Upper lobe of left lung (tissue), 4 donors: ENCODE measurements at regions not wholly inside any gene's neighbourhood (a gene's known extent, or its start where the extent isn't known, plus 50 kb on each side); places are given as distances from the start of the nearest gene placed in this dataset.

Source experiments
- POLR2A ChIP-seq, 4 donors: fragments of 450-650 bp; IDR thresholded peaks; one replicate each; pipeline ENCODE4 v1.5.1; 2016 to 2017; ENCODE audit warnings: antibody characterized with exemption in 4 of 4, mild to moderate bottlenecking in 2 of 4
- TF ChIP-seq, protein P1 (sequence below), 6 experiments: fragments of 450-650 bp in 4 of 6; fragments of 200-600 bp in 2 of 6; sonication (generic) in 2 of 6; IDR thresholded peaks; one replicate each; pipeline ENCODE4 v1.5.1; 2016 to 2019; ENCODE audit warnings: antibody characterized with exemption in 6 of 6

DNA sequence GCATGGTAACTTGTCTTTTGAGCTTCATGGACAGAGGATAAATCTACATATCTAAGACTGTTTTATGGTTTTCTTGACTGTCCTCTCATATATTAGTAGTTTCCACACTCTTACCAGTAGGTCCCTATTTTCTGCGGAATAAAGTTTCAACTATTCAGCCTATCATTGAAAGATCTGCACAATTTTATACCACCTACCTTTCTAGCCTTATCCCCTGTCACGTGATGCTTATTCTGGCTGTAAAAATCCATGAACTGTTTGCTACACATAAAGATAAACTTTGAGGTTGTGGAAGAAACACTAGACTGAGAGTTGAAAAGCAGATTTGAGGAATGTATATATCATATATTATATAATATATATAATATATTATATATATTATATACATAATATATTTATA, 423.8 kb downstream of the TENT5A start:
- TF ChIP-seq, protein P1, sequence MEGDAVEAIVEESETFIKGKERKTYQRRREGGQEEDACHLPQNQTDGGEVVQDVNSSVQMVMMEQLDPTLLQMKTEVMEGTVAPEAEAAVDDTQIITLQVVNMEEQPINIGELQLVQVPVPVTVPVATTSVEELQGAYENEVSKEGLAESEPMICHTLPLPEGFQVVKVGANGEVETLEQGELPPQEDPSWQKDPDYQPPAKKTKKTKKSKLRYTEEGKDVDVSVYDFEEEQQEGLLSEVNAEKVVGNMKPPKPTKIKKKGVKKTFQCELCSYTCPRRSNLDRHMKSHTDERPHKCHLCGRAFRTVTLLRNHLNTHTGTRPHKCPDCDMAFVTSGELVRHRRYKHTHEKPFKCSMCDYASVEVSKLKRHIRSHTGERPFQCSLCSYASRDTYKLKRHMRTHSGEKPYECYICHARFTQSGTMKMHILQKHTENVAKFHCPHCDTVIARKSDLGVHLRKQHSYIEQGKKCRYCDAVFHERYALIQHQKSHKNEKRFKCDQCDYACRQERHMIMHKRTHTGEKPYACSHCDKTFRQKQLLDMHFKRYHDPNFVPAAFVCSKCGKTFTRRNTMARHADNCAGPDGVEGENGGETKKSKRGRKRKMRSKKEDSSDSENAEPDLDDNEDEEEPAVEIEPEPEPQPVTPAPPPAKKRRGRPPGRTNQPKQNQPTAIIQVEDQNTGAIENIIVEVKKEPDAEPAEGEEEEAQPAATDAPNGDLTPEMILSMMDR (IDR thresholded peaks at IDR 0.05) = no peak
- no peak for TF ChIP-seq POLR2A (IDR thresholded peaks at IDR 0.05)
